ENCODE measurements at regions not wholly inside any gene's neighbourhood (a gene's known extent, or its start where the extent isn't known, plus 50 kb on each side); places are given as distances from the start of the nearest gene placed in this dataset.
A peak's percentile ranks its signal among the peaks of the same experiment; 100 is the strongest.

DNA sequence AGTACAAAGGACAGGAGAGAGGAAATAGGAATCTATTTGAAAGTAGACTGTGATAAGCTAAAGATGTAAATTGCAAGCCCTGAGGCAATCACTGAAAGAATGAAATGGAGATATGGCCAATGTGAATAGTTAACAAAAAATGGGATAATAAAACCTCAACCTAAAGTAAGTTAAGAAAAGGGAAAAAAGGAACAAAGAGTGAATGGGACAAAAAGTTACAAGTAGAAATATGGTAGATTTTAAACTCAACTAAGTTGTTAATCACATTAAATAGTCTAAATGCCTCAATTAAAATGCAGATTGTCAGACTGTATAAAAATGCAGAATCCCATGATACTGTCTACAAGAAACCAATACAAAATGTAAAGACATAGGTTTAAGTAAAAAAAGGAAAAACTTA, 165.2 kb upstream of the RBMS1 start:
- no peak for ATAC-seq
- DNase-seq (ENCODE audit: low spot score): no peak
- intact Hi-C loops (cut with DNase I): no loop called here

DNA sequence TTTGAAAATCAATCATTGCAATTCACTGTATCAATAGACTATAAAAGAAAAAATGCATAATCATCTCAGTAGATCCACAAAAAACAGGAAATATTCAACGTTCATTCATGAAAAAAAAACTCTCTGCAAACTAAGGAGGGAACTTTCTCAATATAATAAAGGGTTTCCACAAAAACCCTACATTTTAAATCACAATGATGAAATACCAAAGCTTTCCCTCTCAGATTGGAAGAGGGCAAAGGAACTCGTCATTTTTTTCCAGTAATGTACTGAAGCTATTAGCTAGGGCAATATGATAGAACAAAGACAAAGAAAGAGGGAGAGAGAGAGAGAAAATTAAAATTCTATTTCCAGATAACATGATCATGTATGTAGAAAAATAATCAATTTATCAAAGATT, 167.1 kb upstream of the RBMS1 start:
- ATAC-seq: no peak
- intact Hi-C loops (cut with DNase I): no loop called here
- DNase-seq (ENCODE audit: low spot score): no peak

GRCh38 chr2:160664603-160665140, 171.1 kb upstream of the RBMS1 start:
- no peak for ATAC-seq
- DNase-seq (ENCODE audit: low spot score): no peak
- intact Hi-C loops (cut with DNase I): no loop called here

DNA sequence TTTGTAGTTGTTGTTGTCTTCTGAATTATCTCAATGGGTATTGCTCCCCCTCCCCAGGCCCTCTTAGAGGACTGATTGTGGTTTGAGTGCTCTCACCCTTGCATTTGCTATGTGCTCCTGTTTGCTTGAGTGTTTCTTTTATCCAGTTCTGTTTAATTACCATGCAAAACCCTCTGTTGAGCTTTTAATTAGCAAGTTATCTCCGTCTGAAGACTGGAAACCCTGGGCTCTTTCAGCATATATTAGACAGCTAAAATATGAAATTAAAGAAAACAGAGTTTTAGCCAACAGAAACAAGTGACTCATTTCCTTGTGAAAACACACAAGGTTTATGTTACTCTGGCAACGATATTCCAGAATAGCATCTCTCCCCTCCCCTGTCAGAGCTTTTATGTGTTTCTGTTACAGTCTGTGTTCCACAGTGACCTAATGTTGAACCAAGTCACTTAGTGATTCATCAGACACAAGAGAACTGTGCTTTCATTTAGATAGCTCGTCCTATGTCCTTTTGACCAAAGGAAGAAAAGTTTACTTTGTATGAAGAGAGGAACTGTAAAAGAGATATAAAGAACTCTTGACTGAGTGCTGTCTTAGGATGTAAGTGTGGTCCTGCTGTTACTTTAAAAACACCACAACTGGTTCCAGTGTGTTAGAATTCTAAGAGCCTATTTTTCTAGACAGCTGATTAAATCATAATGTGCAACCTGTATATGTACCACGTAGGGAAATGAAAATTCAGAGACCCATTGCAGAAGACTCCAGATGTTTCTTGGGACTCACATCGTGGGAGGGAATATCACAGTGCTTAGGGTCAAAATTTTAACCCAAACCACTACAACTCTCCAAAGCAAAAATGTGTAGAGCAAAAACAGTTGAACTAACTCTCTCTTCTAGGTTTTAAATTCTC, 172.8 kb upstream of the RBMS1 start:
- ATAC-seq (peak; percentile 97), DNase-seq (ENCODE audit: low spot score) (no peak)
- intact Hi-C loops (cut with DNase I): no loop called here

- intact Hi-C loops (cut with DNase I): no loop called here
These were observed 174.2 kb upstream of the RBMS1 start for GRCh38 chr2:160667811-160668210.

DNA sequence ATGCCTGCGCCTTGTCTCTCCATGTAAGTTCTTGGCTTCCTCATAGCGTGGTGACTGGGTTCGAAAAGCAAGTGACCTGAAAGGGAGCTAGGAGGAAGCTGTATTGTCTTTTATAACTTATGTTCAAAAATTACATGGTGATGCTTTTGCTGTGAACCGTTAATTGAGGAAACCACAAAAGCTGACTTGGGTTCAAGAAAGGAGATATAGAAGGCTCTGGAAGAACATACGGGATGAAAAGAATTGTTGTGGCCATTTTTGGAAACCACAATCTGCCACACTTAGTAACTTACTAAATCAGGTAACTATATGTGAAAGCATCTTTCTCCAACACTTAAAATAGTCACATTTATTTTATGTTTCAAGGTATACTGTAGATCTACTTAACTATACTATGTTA, 177.0 kb upstream of the RBMS1 start:
- ATAC-seq (no peak), DNase-seq (ENCODE audit: low spot score) (no peak)
- intact Hi-C loops (cut with DNase I): no loop called here

More at GRCh38 chr2:160667811-160668210, 174.2 kb upstream of the RBMS1 start:
- DNase-seq (ENCODE audit: low spot score) (no peak), ATAC-seq (no peak)

GRCh38 chr2:160672211-160672610, 178.6 kb upstream of the RBMS1 start:
- ATAC-seq (peak; percentile 66), DNase-seq (ENCODE audit: low spot score) (no peak)
- intact Hi-C loops (cut with DNase I): no loop called here

GRCh38 chr2:160674146-160674750, 180.6 kb upstream of the RBMS1 start:
- ATAC-seq (no peak), DNase-seq (ENCODE audit: low spot score) (no peak)
- intact Hi-C loops (cut with DNase I): no loop called here

- ATAC-seq (no peak), DNase-seq (ENCODE audit: low spot score) (no peak)
- intact Hi-C loops (cut with DNase I): no loop called here
These were observed 186.1 kb upstream of the RBMS1 start for GRCh38 chr2:160679686-160680085.

DNA sequence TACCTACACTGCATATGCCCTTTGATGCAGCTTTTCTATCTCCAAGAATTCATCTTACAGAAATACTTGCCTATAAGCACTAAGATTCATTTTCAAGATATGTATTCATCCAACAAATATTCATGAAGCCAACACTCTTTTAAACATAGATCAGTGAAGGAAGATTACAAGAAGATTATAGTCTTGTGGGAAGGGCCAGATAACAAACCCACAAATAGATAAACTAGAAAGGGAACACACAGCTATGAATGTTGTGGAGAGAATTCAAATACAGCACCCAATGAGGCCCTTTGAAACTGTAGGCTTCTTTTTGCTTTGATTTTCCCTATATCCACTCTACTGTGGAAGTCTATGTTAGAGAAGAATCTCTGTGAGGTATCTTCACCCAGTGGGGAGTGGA, 186.7 kb upstream of the RBMS1 start:
- DNase-seq (ENCODE audit: low spot score) (no peak), ATAC-seq (no peak)
- intact Hi-C loops (cut with DNase I): no loop called here

- intact Hi-C loops (cut with DNase I): no loop called here
- ATAC-seq: no peak
These were observed 187.4 kb upstream of the RBMS1 start for GRCh38 chr2:160680974-160681373.

GRCh38 chr2:160683206-160683605, 189.6 kb upstream of the RBMS1 start:
- intact Hi-C loops (cut with DNase I): no loop called here
- DNase-seq (ENCODE audit: low spot score) (no peak), ATAC-seq (no peak)

More at GRCh38 chr2:160680974-160681373, 187.4 kb upstream of the RBMS1 start:
- DNase-seq (ENCODE audit: low spot score): no peak

- ATAC-seq (no peak), DNase-seq (ENCODE audit: low spot score) (no peak)
- intact Hi-C loops (cut with DNase I): no loop called here
These were observed 194.0 kb upstream of the RBMS1 start for GRCh38 chr2:160687629-160688028.

GRCh38 chr2:160689441-160689840, 195.8 kb upstream of the RBMS1 start:
- intact Hi-C loops (cut with DNase I): no loop called here
- ATAC-seq: no peak
- DNase-seq (ENCODE audit: low spot score): no peak

DNA sequence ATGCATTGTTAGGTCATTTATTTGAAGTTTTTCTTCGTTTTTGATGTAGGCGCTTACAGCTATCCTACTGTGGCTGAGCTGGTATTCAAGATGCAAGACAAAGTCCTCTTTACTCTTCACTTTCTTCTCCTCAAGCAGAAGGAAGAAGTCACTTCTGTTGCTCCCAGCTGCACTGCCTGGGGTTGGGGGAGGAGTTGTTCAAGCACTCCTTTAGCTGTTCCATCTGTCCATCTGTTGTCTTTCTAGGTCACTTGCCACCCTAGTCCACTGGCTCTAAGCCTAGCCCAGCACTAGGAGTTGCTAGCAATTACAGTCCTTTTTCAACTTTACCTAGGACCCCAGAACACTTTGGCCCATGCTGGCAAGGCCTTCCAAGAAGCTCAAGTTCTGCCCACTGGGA, 200.6 kb upstream of the RBMS1 start:
- intact Hi-C loops (cut with DNase I): no loop called here
- no peak for ATAC-seq

DNA sequence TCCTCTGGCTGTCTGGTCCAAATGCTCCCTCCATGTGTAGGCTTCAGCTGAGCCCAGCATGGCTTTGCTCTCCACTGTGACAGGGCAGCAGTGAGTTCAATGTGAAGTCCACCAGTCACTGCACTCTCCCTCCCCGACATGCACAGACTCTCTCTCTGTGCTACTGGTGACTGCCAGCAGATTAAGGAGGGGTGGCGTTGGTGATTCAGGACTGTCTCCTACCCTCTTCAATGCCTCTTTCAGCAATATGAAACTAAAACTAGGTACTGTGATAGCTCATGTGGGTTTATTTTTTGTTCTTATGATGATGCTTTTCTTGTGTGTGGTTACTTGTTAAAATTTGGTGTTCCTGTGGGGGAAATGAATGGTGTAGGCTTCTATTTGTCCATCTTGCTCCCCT, 201.0 kb upstream of the RBMS1 start:
- no peak for ATAC-seq
- DNase-seq (ENCODE audit: low spot score): no peak
- intact Hi-C loops (cut with DNase I): no loop called here

More for the DNA sequence above, 200.6 kb upstream of the RBMS1 start:
- no peak for DNase-seq (ENCODE audit: low spot score)

- intact Hi-C loops (cut with DNase I): no loop called here
- ATAC-seq (no peak), DNase-seq (ENCODE audit: low spot score) (no peak)
These were observed 201.9 kb upstream of the RBMS1 start for GRCh38 chr2:160695402-160696086.

DNA sequence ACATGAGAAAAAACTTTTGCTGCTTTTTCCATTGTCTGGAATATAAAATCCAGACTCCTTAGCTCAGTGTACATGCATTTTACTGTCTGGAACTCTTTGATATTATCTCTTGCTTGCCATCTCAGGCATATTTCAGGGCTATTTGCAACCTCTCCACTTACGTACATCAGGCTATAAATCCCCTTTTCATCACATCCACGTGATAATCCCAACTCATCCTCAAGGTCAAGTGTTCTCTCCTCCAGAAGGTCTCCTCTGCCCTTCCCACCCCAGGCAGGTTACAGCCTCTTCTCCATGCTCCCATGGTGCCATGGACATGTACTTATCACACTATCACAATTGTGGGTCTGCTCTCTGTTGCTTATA, 202.5 kb upstream of the RBMS1 start:
- ATAC-seq: no peak

GRCh38 chr2:160697817-160698216, 204.2 kb upstream of the RBMS1 start:
- no peak for ATAC-seq
- intact Hi-C loops (cut with DNase I): no loop called here
- DNase-seq (ENCODE audit: low spot score): no peak

More for the DNA sequence above, 202.5 kb upstream of the RBMS1 start:
- intact Hi-C loops (cut with DNase I): no loop called here
- DNase-seq (ENCODE audit: low spot score): no peak
